ENCODE measurements at regions not wholly inside any gene's neighbourhood (a gene's known extent, or its start where the extent isn't known, plus 50 kb on each side); places are given as distances from the start of the nearest gene placed in this dataset.

DNA sequence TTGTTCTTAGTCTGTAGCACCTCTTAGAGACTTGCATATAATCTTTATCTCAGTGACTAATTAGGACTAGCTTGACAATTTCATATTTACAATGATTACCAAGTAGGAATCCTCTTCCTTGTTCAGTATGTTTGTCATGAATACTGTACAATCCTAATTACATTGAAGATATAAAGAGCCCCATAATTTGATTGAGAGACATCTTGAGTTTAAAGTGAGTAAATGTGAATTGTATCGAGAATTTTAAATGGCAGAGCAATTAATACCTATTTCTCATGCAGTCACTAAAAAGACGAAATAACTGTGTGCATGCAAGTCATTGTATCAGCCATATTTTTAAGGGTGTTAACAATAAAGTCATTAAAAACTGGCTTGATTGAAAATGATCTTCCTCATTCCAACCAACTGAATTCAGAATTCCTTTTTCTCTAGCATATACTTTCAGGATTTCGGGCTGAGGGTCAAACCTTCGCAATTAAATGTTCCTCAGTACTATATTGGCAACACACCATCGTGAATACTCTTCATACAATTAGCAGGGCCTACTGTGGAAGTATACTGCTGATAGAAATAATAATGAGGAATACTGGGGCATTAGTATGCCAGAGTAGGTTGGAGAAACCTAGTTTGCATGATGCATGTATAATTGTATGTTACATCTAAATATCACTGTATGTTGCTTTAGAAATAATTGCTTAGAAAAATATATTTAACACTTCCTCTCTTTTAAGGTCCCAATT is 284.7 kb upstream of the TMEM161B start:
- no peak for DNase-seq (ENCODE audit: low read depth)
- TF ChIP-seq, protein P1, sequence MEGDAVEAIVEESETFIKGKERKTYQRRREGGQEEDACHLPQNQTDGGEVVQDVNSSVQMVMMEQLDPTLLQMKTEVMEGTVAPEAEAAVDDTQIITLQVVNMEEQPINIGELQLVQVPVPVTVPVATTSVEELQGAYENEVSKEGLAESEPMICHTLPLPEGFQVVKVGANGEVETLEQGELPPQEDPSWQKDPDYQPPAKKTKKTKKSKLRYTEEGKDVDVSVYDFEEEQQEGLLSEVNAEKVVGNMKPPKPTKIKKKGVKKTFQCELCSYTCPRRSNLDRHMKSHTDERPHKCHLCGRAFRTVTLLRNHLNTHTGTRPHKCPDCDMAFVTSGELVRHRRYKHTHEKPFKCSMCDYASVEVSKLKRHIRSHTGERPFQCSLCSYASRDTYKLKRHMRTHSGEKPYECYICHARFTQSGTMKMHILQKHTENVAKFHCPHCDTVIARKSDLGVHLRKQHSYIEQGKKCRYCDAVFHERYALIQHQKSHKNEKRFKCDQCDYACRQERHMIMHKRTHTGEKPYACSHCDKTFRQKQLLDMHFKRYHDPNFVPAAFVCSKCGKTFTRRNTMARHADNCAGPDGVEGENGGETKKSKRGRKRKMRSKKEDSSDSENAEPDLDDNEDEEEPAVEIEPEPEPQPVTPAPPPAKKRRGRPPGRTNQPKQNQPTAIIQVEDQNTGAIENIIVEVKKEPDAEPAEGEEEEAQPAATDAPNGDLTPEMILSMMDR (IDR thresholded peaks at IDR 0.05; ENCODE audit: insufficient read depth, low read depth, low read length) = no peak
- no peaks in the 10 kb centered on the region for H3K36me3 ChIP-seq (ENCODE audit: control insufficient read depth, insufficient read depth, low read length)
- POLR2A ChIA-PET = no interaction called here
- no peaks in the 10 kb centered on the region for H3K27me3 ChIP-seq (ENCODE audit: control insufficient read depth, insufficient read depth, low read length)
- no peak overlapping the region for H3K4me3 ChIP-seq (ENCODE audit: low read depth, low read length)
- CTCF ChIA-PET = no interaction called here

DNA sequence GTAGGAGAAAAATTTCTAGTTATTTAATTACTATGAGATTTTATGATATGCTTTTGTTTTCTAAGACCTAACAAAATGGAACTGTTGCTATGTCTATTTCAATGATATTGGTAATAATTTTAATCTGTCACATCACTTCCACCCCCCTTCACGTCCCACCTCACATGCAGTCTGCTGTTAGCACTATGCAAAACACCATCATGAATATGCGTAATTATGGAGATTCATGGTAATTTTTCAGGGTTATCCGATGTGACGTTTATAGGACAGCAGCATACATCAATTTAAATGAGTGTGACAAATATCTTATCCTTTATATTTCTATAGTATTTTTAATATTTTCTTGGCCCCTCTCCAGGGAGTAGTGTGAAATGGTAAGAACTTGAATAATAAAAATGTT is 283.8 kb upstream of the TMEM161B start:
- no peak for DNase-seq (ENCODE audit: low read depth)
- ChIA-PET CTCF (interaction anchor here (0.6 kb wide), 1 partner anchor 53 kb away, joined by 3 read pairs; no protein-coding TSS in a partner anchor), POLR2A (no interaction called here)
- no peaks in the 10 kb centered on the region for H3K36me3 ChIP-seq (ENCODE audit: control insufficient read depth, insufficient read depth, low read length)
- no peaks in the 10 kb centered on the region for H3K27me3 ChIP-seq (ENCODE audit: control insufficient read depth, insufficient read depth, low read length)
- TF ChIP-seq, protein P1 (IDR thresholded peaks at IDR 0.05; ENCODE audit: insufficient read depth, low read depth, low read length) = no peak
- no peak overlapping the region for H3K4me3 ChIP-seq (ENCODE audit: low read depth, low read length)

DNA sequence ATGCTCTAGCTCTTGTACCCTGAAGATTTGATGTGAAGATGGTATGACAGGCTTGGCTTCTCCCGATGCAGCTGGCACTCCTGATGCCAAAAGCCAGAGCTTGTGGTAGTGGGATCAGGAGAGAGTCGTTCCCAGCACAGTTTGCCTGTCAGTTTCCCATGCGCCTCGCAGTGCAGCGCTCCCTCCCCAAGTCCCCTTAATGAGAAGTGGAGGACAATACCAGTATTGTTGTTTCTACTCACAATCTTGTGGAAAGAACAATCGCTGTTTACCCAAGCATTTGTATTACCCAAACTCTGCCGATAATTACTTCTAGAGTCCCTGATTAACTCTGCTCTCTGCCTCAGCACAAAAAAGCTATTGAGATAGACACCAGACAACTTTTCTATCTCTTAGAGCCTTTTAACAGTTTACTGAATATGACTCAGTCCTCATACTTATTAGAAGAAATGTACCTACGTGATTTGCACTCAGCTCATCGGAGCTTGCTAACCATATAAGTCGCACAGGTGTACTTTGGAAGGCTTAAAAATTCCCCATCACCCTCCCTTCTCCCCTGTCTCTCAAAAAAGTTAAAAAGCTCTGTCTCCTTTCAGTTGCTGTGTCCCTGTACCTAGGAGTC is 283.2 kb upstream of the TMEM161B start:
- Histone ChIP-seq H3K27me3 (ENCODE audit: control insufficient read depth, insufficient read depth, low read length) (no peaks in the 10 kb centered on the region), H3K4me3 (ENCODE audit: low read depth, low read length) (no peak overlapping the region), H3K36me3 (ENCODE audit: control insufficient read depth, insufficient read depth, low read length) (no peaks in the 10 kb centered on the region)
- POLR2A ChIA-PET = no interaction called here
- TF ChIP-seq, protein P1 (IDR thresholded peaks at IDR 0.05; ENCODE audit: insufficient read depth, low read depth, low read length) = no peak
- no peak for DNase-seq (ENCODE audit: low read depth)
- CTCF ChIA-PET = interaction anchor here (0.6 kb wide), 1 partner anchor 52 kb away, joined by 3 read pairs; no protein-coding TSS in a partner anchor

DNA sequence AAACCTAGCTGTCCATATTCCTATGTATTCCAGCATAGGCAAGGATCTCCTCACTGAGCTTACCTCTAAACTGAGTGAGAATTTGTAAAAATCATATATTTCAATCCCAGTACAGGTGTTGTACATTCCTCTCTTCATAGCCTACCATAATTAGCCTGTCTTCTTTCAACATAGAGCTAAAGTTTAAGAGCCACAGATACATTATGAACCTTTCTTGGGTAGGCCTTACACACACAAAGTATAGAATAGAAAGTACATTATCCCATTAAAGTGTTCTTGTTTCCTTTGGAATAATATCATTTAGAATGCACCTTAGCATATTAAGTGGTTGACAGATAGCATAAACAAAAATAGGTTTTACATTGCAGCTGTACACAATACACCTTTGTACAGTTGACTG is 282.1 kb upstream of the TMEM161B start:
- Histone ChIP-seq H3K27me3 (ENCODE audit: control insufficient read depth, insufficient read depth, low read length) (no peaks in the 10 kb centered on the region), H3K4me3 (ENCODE audit: low read depth, low read length) (no peak overlapping the region), H3K36me3 (ENCODE audit: control insufficient read depth, insufficient read depth, low read length) (no peaks in the 10 kb centered on the region)
- ChIA-PET CTCF (no interaction called here), POLR2A (no interaction called here)
- DNase-seq (ENCODE audit: low read depth) = no peak
- TF ChIP-seq, protein P1 (IDR thresholded peaks at IDR 0.05; ENCODE audit: insufficient read depth, low read depth, low read length) = no peak

DNA sequence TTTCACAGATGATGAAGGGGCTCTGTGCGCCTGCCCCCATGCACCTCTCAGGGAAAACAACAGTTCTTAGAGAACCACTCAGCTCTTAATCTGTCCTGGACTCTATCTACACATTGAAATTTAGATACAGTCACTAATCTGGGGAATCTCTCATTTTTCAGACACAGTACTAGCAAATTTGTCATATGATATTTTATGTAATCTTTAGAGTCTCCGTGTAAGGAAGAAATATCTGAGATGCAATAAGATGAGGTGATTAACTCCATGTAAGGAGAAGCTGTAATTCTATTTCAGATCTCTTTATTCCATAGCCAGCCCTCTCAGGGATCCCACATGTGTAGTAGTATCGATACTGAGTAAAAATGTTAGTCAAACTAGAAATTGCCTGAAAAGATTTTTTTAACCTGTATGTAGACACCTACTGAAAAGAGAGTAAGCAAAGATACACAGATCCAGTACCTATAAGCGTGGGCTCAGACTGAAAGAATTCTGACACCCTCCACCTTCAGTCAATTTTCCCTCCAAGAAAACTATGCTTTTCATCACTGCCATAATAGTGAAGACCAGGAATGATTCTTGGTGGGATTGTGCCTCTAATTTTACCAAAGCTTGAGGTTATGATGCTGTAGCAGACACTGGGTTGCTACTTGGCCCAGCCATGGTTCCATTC is 279.6 kb upstream of the TMEM161B start:
- H3K27me3 ChIP-seq (ENCODE audit: control insufficient read depth, insufficient read depth, low read length) = no peaks in the 10 kb centered on the region
- CTCF ChIA-PET = interaction anchor here (0.6 kb wide), 1 partner anchor 116 kb away, joined by 4 read pairs; no protein-coding TSS in a partner anchor
- H3K4me3 ChIP-seq (ENCODE audit: low read depth, low read length) = no peak overlapping the region
- TF ChIP-seq, protein P1 (IDR thresholded peaks at IDR 0.05; ENCODE audit: insufficient read depth, low read depth, low read length) = no peak
- no peaks in the 10 kb centered on the region for H3K36me3 ChIP-seq (ENCODE audit: control insufficient read depth, insufficient read depth, low read length)
- POLR2A ChIA-PET = no interaction called here
- no peak for DNase-seq (ENCODE audit: low read depth)
